GM12892 (cell line): ENCODE measurements at regions not wholly inside any gene's neighbourhood (a gene's known extent, or its start where the extent isn't known, plus 50 kb on each side); places are given as distances from the start of the nearest gene placed in this dataset.

Source experiments
- DNase-seq: peaks from one replicate; pipeline ENCODE4 v3.0.0; 2011; ENCODE audit not compliant: insufficient read length
- FAIRE-seq: peaks from 2 replicates; lab custom pipeline; 2011; peaks lifted over from hg19 to GRCh38; lab: Jason Lieb, UNC
- POLR2A ChIP-seq: IDR thresholded peaks from 2 replicates; pipeline ENCODE4 v1.6.1; 2011; ENCODE audit warnings: low read depth, low read length, control low read depth
- POLR2AphosphoS5 ChIP-seq: IDR thresholded peaks from 2 replicates; pipeline ENCODE4 v1.6.1; 2011; ENCODE audit warnings: low read depth, low read length, control low read depth
- TAF1 ChIP-seq: IDR thresholded peaks from 2 replicates; pipeline ENCODE4 v1.6.1; 2011; ENCODE audit warnings: low read depth, mild to moderate bottlenecking, control low read depth, low read length, borderline replicate concordance

DNA sequence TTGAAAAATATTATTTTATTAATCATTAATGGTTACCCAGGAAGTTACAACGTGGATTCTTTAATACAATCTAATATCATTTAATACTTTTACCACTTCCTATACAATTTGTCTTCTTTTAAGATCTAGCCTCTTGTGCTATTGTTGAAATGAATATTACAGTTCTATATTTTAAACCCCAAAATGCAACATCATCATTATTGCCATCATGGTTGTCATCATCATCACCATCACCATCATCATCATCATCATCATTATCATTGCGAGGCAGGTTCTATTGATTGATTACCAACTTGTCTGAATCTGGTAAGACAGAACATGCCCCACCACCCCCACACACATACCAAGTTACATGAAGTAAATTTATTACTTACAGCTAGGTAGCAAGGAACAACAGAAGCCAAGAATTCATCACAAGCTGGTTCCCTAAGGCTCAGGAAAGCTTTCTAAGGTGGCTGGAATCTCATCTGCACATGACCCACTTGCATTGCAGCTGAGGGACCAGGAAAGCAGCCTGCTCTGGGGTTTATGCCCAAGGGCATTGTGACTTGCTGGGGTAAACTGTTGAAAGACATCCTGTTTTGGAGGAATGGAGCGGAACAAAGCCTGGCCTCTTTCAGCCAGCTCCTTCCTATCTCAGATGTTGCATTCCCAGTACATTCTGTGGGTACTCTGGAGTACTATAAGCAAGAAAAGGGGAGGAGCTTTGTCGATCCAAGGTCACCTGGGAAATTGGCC, 418.1 kb downstream of the PRR16 start:
- TF ChIP-seq POLR2AphosphoS5: no peak
- no peak for TF ChIP-seq POLR2A
- TF ChIP-seq TAF1: no peak
- no peak for DNase-seq
- peak; percentile 60 for FAIRE-seq

- no peak for DNase-seq
- FAIRE-seq: no peak
- TF ChIP-seq TAF1 (no peak), POLR2AphosphoS5 (no peak), POLR2A (no peak)
These were observed 422.3 kb downstream of the PRR16 start for GRCh38 chr5:120886351-120886860.

DNA sequence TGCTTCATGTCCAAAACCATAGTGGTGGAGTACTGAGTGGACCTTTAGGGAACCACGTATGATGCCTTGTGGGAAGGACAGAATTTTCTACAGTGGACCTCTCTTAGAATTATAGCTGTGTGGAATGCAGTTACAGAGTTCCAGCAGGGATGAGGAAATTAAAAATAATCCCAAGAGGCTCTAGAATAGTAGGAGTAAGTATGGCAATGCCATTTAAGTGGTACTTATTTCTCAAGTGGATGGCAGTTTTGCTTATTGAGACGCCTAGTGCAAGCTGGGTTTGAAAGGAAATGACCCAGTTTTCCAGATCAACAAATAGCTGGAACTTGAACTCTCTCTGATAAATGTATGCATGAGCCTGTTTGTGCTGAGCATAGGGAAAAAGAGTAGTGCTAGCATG, 431.6 kb downstream of the PRR16 start:
- no peak for TF ChIP-seq TAF1
- TF ChIP-seq POLR2A: no peak
- TF ChIP-seq POLR2AphosphoS5: no peak
- DNase-seq (no peak), FAIRE-seq (no peak)

DNA sequence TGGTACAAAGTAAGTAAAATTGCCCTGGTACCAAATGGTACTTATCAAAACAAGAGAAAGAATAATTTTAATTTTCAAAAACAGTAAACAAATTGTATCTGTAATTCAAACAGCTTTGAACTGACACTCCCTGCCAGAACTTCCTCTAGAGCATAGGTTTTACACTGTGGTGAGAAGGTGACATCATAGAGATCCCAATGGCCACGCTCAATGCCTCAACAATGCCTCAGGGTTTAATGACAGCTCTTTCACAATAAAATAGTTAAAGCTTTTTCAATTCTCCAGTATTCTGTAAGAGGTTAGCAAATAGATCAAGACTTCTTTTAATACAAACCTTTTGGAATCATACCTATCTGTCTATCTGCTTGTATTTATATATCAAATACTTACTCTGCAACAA, 437.1 kb downstream of the PRR16 start:
- no peak for DNase-seq
- TF ChIP-seq POLR2AphosphoS5 (no peak), POLR2A (no peak), TAF1 (no peak)
- no peak for FAIRE-seq

DNA sequence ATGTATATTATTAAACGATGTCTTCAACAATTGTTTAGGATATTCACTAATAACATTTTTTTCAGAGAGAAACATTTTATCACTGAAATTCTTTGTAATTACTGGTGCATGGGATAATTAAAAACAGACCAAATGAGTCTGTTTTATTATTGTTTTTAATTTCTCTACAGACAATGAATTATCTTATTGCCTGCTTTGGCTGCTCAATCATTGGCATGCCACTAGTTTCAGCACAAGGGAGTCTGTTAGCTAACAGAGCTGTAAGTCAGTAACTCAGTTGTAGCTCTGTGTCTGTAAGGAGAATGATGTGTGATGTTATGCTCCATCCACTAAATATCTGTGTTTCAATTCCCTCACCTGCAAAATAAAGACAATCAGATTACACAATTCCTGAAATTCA, 443.9 kb downstream of the PRR16 start:
- DNase-seq: no peak
- no peak for FAIRE-seq
- TF ChIP-seq POLR2AphosphoS5 (no peak), TAF1 (no peak), POLR2A (no peak)

DNA sequence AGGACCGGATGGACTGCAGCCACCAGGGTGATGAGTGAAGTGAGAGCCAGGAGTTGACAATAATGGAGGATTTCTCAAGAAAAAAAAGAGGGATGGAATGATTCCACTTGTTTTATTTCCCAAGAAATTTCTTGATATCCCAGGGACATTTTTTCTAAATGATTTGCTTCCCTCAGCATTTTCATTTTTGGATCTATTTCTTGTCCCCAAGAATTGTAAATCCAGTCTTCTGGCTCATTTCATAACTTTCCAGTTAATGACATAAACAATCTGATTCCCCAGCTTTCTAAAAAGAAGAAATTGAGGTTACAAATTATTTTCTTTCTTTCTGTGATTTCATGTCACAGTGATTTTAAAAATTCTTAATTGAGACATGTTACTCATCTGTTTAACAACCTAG, 446.5 kb downstream of the PRR16 start:
- FAIRE-seq (no peak), DNase-seq (no peak)
- TF ChIP-seq POLR2AphosphoS5: no peak
- TF ChIP-seq TAF1: no peak
- TF ChIP-seq POLR2A: no peak

DNA sequence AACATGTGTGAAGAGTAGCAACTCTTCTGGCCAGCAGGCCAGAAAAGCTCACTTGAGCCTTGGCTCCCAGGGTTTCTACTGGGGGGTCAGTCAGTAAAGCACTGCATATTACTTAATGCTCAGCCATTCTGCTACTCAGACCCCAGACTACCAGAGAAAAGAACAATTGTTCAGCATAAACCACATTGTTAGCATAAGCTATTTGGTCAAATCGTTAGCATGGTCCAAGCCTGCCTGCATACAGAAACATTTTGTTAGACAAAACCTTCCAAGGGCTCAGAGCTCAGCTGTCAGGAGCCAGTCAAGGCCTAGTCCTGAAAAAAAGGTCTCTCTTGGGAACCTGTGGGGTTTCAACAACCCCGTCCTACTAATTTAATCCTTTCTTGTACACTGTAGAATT, 449.3 kb downstream of the PRR16 start:
- FAIRE-seq: no peak
- TF ChIP-seq POLR2A: no peak
- TF ChIP-seq TAF1: no peak
- no peak for TF ChIP-seq POLR2AphosphoS5

GRCh38 chr5:120917214-120917758, 453.2 kb downstream of the PRR16 start:
- FAIRE-seq: no peak
- DNase-seq: no peak
- no peak for TF ChIP-seq POLR2AphosphoS5
- TF ChIP-seq TAF1: no peak
- TF ChIP-seq POLR2A: no peak

More for the DNA sequence above, 449.3 kb downstream of the PRR16 start:
- no peak for DNase-seq

DNA sequence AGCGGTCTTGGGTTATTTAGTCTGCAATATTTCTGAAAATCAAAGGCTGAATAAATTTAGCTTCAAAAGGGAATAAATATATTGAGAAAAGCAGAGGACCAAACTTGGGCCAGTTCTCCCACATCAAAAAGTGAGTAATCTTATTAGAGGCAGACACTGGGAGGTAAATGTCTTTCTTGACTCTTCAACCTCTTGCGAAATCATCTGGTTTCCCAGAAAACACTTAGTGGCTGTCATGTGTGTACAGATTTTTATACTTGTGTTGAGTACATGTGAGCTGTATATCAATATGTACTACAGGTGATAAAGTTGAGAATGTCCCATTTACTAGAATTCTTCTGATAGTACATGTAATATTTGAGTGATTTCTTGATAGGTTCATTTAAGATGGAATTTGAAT, 454.9 kb downstream of the PRR16 start:
- FAIRE-seq (no peak), DNase-seq (no peak)
- no peak for TF ChIP-seq POLR2AphosphoS5
- TF ChIP-seq POLR2A: no peak
- TF ChIP-seq TAF1: no peak

DNA sequence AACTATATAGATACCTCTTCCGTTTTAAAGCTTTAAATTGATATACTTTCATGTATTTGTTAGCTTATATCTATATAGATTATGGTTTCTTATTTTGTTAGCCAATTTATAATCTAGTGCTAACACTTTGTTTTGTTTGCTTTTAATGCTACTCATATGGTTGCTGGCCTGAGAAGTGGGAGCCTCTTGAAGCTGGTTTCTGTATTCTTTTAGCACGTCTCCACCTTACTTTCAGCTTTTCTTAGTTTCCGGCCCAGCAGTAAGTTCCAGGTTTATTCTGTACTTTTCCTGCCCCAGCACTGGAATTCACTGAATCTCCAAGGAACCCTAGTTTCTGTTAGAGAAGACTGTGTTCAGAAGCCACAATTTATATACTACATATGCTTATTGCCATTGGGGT, 458.9 kb downstream of the PRR16 start:
- no peak for DNase-seq
- FAIRE-seq: no peak
- TF ChIP-seq POLR2A (no peak), POLR2AphosphoS5 (no peak), TAF1 (no peak)

DNA sequence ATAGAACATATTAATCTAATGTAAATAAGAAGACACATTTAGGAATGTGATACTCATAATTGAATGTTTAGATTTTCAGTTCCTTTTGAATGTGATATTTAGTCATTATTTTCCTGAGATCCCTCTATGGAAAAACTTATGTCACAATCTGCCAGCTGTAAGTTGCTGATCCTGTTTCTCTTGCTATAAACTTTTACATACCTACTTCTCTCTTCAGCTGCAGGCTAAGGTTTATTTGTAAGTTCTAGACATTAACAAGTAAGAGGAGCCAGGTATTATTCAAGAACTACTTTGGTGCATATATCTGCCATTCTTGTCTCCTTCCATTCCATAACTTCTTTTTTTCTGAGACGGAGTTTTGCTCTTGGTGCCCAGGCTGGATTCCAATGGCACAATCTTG, 462.4 kb downstream of the PRR16 start:
- DNase-seq (no peak), FAIRE-seq (no peak)
- no peak for TF ChIP-seq POLR2A

DNA sequence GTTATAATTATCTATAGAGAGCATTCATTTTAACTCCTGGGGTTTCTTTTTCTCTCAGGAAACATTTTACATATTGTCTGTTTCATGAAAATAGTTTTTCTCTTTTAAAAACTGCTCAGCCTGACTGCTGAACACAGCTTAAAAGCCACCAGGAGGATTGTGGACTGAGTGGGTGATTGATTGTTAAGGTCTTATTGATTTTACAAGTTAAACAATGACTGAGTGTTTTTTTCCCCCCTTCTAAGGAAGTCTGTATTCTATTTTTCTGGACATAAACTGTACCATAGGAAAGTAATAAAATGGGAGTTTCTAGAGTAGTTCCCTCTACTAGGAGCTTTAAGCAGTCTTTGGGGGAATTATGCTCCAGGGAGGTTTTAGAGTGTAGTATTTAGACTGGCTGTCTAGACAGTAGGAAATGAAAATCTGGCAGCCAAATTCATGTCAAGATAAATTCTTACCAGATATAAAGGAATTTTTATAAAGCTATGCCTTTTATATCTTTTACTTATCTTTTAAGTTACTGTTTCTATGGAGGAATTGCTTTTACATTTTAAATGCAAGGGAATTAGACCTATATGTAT, 463.9 kb downstream of the PRR16 start:
- TF ChIP-seq POLR2A (no peak), POLR2AphosphoS5 (no peak), TAF1 (no peak)
- no peak for FAIRE-seq

More for the DNA sequence above, 463.9 kb downstream of the PRR16 start:
- DNase-seq: no peak
